SHP77 treated with DMSO at 0.1 percent for 48 hours (cell line): ENCODE measurements at regions not wholly inside any gene's neighbourhood (a gene's known extent, or its start where the extent isn't known, plus 50 kb on each side); places are given as distances from the start of the nearest gene placed in this dataset.

Source experiments
- DNase-seq: peaks from one replicate; lab custom pipeline; 2025; lab: John Stamatoyannopoulos, UW

DNA sequence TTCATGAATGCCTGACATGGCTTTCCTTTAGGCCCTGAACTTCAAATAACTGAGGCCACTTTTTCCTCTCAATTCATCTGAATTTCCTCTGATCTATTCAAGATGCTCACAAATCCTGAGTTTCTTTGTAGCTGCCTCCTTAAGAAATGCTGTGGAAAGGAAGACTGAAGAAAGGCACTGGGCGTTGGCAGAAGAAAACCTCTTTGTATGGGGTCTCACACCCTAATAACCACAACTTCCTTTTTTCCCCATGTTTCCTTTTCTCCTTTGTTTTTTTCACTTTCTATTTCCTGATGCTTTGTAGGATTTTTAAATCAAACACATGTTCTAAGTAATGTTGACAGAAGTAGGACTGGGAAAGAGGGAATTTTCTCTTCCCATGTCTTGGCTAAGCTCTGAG is 447.4 kb downstream of the CMPK2 start:
- no peak for DNase-seq

DNA sequence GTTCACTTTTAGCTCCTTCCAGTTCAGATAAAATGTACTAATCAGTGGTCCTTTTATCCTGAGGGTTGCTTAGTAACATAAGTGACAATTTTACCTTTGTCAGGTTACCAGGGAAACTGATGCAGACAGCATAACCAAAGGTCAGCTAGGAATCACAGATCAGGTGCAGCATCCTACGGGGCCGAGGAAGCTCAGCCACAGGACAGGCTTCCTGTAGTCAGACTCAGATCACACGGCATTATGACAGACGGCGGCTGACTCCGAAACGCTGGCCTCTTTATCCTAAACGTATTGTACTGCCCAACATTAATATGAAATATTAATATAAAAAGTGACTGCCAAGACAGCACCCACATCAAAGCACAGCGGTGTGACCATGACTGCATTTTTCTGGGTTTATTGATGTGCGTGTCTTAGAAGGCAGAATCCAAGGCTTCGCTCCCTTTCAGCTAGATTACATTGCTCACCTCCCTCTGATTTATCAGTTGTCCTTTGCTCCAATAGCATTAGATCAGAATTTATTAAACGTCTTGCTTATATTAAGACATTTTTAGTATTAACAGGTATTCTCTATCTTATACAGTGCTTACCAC is 444.5 kb downstream of the CMPK2 start:
- DNase-seq: no peak

DNA sequence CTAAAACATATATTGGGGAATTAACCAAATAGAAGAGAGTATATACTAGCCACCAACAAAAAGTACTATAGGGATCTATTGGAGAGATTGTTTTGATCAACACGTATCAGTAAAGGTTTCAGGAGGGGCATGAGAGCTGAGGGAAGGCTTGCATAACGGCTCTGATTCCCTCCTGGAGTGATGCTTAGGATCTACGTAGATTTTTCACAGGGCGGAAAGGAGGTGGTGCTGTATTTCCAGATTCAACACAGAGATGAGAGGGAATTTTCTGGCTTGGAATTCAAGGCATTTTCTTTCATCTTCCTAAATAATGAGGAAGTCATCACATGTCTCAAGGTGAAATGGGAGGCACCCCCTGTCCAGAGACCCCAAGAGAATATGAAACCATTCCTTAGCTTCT is 443.8 kb downstream of the CMPK2 start:
- no peak for DNase-seq

DNA sequence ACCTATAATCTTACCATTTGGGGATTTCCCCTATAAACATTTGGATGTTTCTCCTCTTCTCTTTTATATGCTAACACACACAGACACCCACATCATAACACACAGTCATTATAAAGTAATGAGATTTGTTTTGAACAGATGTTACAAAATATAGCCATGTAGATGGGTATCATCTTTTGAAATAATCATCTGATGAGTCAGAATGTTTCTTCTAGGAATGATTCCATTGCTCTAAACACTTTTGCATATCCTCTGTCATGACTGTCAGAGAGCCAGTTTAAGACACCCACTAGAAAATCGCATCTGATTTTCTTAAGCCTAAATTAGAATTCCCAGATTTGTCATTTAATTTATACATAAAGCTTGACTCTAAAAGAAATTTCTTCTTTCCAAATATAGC is 442.6 kb downstream of the CMPK2 start:
- DNase-seq: no peak

DNA sequence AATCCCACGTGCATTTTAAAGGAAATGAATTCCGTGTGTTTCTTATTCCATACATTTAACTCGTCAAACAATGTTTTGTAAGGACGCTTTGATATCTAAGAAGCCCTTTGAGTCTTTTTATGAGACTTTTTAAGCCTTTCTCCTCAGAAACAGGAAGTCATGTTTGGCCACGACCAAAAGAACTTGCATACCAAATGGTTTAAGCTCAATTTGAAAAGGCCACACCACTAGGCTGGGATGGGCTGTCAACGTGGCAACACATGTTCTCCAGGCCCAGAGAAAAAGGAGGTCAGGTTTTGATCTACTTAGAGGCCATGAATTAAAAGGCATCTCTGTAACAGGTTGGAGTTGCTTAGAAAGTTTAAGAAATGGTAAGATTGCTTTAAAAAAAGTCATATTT is 441.8 kb downstream of the CMPK2 start:
- DNase-seq: no peak

DNA sequence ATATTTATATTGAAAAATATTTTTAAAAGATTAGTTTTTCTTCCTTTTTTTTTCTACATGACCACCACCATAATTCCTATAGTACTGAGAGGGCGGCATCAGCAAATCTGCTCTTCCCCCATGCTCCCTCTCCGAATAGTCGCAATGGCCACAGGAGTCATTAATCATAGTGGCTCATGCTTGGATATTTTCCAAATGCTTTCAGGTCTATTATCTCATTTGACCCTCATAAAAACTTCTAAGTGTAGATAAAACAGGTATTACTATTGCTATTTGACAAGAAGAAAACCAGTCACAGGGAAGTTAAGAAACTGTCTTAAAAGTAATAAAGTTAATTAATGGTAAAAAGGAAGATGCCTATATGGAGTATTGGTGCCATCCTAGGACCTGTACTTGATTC is 440.7 kb downstream of the CMPK2 start:
- no peak for DNase-seq

DNA sequence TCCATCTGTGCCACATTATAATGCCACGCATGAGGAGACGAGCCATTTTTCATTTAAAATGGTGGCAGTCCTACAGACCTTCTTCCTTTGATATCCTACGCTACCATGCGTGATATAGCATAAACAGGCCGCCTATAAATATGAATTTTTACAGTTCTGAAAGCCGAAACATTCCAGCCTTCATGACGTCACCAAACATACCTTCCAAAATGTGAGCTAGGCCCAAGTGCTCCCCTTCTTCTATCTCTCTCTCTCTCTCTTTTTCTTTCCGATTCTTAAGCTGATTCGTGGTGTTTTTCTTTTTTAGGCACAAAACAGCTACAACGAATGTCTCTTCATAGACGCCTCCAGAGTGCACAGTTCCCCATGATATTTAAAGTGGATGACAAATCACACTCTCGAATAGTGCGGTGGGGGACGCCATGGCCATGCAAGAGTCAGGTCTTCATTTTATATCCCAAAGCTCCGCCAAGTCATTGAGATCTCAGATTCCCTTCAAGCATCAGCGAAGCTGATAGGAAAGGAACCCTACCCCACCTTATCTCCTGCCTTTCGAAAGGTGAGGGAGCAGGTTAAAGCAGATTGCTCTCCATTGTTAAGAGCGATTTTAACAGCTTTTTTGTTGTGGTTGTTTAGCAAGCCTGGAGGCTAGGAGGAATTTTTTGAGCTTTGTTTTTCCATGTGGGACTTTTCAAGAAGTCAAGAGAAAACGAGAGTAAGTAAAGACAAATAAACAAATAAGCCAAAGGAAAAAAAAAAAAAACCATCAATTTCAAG is 436.3 kb downstream of the CMPK2 start:
- DNase-seq: no peak

DNA sequence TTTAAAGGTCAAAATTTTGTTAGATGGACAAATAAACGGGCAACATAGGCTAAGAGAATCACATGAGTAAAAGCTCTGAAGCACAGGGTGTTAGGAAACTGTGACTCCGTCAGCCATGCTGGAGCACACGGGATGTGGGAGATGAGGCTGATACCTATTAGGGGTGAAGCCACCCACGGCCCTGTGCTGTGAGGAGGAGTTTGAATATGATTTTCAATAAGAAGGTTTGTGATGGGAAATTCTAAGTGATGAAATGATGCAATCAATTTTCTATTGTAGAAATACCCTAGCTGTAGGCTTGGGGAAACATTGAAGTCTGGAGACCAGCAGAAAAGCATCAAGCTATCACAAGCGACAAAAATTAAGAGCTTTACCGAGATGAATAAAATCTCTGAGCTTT is 431.3 kb downstream of the CMPK2 start:
- DNase-seq: no peak

DNA sequence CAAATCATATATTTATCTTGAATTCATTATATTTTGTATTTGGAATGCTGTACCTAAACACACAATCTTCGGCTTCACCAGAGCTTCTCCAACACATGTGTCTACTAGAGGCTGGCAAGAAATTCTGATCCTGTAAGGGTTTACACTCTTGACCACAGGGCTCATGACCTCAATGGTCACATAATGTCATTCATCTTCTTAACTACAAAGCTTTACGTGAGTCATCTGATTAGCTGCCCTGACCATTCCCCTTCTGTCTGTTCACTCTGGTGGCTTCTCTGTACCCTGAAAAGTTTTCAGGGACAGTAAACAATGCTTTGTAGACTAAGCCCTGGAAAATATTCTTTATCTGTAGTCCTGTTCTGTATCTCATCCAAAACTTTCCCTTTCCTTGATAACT is 423.9 kb downstream of the CMPK2 start:
- DNase-seq: no peak

DNA sequence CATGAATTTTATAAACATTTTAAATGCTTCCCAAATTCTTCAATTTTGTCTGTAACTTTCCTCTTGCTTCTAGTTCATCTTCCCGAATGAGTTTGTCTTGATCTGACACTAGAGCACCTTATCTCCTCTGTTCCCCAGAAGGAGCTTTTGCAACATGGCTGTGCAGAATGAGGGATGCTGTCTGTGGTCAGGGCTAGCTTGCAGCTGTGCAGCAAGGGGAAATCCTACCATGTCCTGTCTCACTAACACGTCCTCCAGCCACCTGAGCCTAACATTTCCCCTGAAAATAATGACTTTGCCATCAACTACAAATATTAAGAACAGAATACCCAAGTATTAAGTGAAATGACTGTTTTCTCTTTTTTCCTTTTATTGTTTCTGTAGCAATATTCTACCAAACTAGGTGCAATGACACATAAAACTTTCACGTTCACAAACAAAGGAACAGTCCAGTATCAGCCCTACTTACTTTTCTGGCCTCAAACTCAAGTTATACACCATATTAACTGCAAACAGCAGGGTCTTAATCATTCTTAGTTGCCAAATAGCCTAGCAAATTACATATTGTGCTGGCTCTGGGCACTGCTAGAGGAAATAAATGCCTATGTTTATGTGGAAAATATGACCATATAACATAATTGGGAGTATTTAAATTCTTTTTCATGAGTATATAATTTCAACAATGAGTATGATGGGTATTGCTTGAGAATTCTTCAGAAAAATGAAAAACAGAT is 423.3 kb downstream of the CMPK2 start:
- DNase-seq: no peak

DNA sequence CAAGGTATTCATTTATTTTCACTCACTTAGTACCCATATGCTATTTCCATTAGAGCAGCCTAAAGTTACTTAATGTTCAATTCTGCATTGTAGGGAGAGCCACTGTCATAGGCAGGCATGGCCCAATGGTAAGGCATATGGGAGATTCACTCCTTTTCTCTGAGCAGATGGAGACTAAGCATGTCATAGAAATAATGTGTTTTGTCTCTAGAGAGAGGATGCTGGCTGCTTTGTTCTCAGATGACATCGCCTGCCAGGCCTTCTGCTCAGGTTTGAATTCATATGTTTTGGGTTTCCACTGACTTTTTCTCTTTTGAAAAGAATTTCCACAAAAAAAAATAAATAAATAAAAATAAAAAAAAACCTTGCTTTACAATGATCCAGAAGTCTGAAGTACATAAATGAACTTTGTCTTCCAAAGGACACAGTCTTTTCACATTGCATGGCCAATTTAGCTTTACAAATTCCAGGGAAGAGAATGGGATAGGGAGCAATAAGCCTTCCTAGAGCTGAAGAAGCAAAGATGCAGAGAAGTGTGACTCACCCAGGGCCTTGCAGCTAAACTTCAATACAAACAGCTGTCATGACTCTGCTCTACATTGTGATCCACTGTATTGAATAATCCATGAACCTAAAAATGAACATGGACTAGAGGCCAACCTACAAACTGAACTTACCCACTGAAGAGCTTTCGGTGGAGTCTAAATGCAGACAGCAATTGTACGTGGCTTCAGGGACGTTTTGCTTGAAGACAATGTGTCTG is 422.5 kb downstream of the CMPK2 start:
- DNase-seq: no peak

DNA sequence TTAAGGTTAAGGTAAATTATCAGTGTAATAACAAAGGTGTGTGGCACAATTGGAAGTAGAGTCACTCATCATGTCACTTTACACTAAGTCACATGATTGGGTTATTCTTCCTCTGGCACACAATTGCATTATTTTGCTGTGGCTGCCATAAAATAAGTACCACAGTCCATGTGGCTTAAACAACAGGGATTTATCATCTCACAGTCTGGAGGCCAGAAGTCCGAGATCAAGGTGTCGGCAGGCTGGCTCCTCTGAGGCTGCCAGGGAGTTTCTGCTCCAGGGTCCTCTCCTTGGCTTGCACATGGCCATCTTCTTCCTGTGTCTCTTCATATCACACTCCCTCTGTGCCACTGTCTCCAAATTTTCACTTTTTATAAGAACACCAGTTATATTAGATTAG is 421.2 kb downstream of the CMPK2 start:
- DNase-seq: no peak

DNA sequence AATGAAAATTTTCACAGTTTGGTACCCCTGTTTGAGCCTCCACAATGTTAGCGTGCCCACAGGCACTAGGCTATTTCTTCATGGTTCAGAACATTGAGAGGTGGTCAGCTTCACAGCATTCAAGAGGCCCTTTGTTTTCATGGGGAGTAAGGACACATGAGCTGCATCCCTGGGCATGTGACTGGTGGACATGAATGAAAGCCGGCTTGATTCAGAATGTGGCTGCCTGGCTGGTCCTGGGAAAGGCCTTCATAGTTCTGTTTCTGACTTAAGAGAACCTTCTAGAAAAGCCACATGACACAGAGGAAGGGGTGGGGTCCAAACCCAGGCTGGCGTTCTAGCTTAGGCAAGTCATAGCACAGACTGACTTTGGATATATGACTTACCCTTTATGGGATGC is 420.6 kb downstream of the CMPK2 start:
- no peak for DNase-seq

DNA sequence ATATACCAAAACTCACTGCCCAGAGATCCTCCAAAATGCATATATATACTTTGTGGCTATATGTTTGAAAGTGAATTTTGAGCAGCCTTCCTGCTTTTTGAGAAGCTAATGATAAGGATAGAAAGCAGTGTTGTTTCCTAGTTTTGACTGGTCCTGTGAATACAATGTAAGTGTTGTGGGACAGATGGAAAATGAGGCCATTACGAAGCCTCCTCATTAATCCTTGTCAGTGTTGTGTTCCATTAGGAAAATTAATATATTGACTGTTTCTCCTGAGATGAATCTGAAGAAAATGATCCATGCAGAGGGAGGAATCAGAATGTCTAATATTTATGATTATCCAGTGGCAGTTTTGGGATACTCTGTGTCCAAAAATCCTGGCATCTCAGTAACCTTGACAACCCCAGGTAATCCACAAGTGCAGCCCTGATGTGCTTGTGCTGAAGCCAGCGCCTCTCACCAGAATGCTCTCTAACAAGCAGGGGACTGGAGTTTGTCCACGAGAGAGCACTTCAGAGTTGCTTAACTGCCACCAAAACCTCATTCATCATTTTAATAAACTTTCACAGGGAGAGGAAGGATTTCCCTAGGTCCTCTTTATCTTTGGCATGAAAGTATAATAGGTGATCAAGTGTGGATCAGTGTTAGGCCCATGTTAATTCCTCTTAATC is 418.6 kb downstream of the CMPK2 start:
- DNase-seq: no peak

DNA sequence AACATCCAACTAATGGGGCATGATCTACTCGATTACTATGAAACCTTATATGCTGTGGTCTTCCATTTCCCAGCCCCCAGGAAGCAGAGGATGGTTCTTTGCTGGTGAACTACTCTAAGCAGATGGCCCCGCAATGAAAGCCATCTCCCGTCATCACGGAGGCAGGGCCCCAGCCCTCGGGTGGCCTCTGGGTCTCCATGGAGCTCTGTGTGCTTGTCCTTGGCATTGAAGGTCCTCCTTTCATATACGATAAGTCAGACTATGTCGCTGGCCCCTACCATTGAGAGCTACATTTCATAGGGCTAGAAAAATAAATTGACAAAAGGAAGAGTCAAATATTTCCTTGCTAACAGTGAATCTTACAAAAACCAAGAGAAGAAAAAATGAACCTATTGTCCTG is 416.8 kb downstream of the CMPK2 start:
- DNase-seq: no peak

DNA sequence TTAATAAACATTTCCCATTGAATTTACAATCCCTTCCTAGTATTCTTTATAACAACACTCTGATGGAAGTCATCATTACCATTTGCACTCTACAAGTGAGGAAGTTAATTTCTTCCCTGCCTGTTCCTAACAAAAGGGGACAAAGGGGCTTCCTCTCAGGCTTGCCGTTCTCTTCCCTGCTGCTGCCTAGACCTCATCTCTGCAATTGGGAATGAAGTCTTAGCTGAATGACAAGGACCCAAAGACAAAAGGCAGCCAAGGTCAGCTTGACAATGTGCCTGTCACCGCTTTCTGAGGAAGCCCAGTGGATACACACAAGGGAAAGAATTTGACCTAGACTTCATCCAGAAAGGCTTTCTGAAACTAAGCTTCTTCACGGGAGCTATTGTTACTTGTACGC is 416.4 kb downstream of the CMPK2 start:
- no peak for DNase-seq

DNA sequence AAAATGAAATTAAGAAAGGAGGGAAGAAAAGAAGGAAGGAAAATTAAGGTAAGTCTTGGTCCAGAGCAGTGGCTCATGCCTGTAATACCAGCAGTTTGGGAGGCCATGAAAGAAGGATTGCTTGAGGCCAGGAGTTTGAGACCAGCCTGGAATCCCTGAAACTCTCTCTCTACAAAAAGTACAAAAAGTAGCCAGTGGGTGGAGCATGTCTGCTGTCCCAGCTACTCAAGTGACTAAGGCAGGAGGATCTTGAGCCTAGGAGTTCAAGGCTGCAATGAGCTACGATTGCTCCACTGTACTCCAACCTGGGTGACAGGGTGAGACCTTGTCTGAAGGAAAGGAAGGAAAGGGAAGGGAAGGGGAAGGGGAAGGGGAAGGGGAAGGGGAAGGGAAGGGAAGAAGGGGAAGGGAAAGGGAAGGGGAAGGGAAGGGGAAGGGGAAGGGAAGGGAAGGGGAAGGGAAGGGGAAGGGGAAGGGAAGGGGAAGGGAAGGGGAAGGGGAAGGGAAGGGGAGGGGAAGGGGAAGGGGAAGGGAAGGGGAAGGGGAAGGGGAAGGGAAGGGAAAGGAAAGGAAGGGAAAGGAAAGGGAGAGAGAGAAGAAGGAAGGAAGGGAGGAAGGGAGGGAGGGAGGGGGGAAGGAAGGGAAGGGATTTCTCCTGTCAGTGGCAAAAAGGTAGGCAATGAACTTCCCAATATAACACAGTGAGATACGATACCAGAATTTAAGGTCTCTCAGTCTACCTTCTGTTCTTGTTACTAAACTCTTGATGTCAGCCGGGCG is 412.8 kb downstream of the CMPK2 start:
- DNase-seq: no peak

DNA sequence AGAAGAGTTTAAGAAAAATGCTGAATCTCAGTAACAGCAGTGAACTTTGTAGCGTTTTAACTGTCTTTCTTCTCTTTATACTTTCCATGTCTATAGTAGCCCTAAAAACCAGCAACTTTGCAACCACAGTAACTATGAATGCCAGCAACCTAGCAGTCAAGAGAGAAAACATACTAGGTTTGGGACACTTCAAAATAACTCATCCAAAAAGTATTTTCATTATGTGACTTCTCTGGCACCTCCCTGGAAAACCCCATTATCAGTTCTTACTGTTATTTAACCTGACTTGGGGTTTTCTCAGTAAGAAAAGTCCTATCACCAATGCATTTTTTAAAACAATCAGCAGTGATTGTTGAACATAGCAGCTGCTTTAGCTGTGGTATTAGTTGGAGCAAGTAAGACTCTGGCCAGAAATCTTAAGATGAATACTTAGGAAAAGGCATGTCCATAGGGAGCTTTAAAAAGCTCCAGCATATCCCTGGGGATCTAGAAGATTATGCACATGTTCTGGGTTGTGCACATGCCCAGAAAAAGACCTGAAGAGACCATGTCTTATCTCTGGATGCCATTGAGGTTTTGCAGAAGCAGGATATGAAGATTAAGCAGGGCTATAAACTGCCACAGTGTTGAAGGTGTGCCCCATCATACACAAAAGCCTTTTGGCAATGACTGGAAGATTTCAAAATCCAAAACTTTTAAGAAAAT is 411.3 kb downstream of the CMPK2 start:
- no peak for DNase-seq

DNA sequence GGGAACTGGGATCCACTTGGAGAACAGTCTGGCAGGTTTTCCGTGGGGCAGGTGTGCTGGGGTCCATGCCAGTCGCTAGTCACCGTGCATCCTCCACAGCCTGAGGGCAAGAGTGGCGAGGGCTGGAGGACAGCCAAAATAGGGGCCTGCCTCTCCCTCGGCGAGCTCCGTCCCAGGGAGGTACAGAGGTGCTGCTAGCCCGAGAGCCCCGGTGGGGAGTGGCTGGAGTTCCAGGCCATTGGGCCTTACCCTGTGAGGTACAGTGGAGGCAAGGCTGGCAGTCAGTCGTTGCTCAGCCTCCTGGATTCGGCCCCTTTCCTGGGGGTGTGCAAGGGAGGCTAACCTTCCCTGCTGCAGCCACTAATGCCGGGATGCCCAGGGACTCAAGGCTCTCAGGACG is 406.6 kb downstream of the CMPK2 start:
- DNase-seq: no peak

DNA sequence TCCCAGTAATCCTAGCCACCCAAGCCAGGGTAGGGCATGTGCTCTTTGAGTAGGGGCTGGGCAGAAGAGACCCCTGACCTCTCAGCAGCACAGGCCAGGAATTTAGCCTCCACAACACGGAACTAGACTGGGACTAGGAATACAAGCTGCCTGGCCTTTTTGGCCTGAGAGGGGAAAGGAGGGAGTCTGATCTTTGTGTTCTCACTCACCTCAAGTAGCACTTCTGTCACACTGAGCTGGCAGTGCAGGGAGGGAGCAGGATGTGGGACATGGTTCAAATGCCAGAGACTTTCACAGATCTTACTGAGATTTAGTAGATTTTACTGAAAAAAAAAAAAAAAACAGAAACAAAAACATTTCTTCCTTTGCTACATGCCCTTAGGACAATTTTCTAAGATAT is 395.2 kb downstream of the CMPK2 start:
- no peak for DNase-seq

DNA sequence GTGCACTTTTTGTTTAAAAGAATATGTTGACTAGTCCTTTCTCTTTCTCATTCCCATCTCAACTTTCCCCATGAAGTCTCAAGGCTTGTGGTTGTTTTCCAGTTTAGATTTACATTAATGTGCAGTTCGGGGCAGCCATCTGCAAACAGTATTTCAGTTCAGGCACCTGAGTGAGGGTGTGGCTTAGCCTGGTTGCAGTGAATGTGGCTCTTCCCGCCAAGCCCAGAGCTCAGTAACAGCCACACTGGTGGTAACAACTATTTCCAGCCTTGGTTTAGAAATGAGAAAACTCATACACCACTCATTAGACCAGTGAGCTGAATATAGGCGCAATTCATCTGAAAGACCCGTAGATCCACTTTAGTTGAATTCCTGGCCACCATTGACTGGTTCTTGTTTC is 394.3 kb downstream of the CMPK2 start:
- DNase-seq: no peak
